B cell (primary cell): ENCODE measurements at regions not wholly inside any gene's neighbourhood (a gene's known extent, or its start where the extent isn't known, plus 50 kb on each side); places are given as distances from the start of the nearest gene placed in this dataset.
A peak's percentile ranks its signal among the peaks of the same experiment; 100 is the strongest.

Experiments
- ATAC-seq: fragments of 200-7000 bp; cut with Tn5 transposase; one replicate; pipeline ENCODE4 v1.10.0; 2021; ENCODE audit warnings: low read depth, mild to moderate bottlenecking, moderate number of reproducible peaks, moderate library complexity
- CTCF ChIA-PET: fragments of 350-600 bp; sonication (Branson Sonifier 250); formaldehyde crosslinking; loops from one replicate; lab custom pipeline; 2021; ENCODE audit warnings: antibody characterized with exemption, inconsistent platforms; lab: Charles Lee
- POLR2A ChIA-PET: fragments of 350-600 bp; sonication (Branson Sonifier 250); formaldehyde crosslinking; loops from one replicate; lab custom pipeline; 2021; ENCODE audit warnings: antibody characterized with exemption; lab: Charles Lee
- DNase-seq: peaks from one replicate; pipeline ENCODE4 v3.0.0; 2013
- H2AFZ ChIP-seq: 2 replicates; pipeline ENCODE4 v1.6.1; 2012; ENCODE audit warnings: mild to moderate bottlenecking, low read depth, low read length; ENCODE audit not compliant: insufficient read depth, poor library complexity, severe bottlenecking
- H3K27ac ChIP-seq, 2 donors: 1 replicate in 1 of 2; 2 replicates in 1 of 2; pipeline ENCODE4 v1.5.1; 2012 to 2013; ENCODE audit warnings: low read length in 2 of 2, mild to moderate bottlenecking in 2 of 2, moderate library complexity in 1 of 2
- H3K27me3 ChIP-seq, 4 experiments: fragments of 200-600 bp in 1 of 4; sonication (generic) in 1 of 4; replicated peaks in 1 of 4; 1 replicate in 2 of 4; 2 replicates in 2 of 4; pipeline versions ENCODE4 v1.6.1 to v1.7.0; 2013 to 2016; ENCODE audit warnings: low read length in 3 of 4, mild to moderate bottlenecking in 2 of 4, mixed read lengths in 1 of 4, moderate library complexity in 1 of 4; ENCODE audit not compliant: insufficient read depth in 4 of 4, control insufficient read depth in 3 of 4; ENCODE audit errors: control extremely low read depth in 1 of 4
- H3K36me3 ChIP-seq, 2 experiments: replicated peaks in 1 of 2; 1 replicate in 1 of 2; 2 replicates in 1 of 2; pipeline versions ENCODE4 v1.6.1 to v1.7.1; 2013; ENCODE audit warnings: low read length in 1 of 2; ENCODE audit not compliant: insufficient read depth in 2 of 2, control insufficient read depth in 1 of 2; ENCODE audit errors: control extremely low read depth in 1 of 2, extremely low read depth in 1 of 2
- H3K4me1 ChIP-seq, 2 donors: fragments of 200-600 bp in 1 of 2; sonication (generic) in 1 of 2; 1 replicate in 1 of 2; 2 replicates in 1 of 2; pipeline versions ENCODE4 v1.5.1 to v1.6.1; 2013 to 2017; ENCODE audit warnings: low read length in 2 of 2; ENCODE audit not compliant: control insufficient read depth in 2 of 2, insufficient read depth in 2 of 2
- H3K4me2 ChIP-seq: replicated peaks from 2 replicates; pipeline ENCODE3; 2012; ENCODE audit warnings: mild to moderate bottlenecking, low read depth, low read length; ENCODE audit not compliant: poor library complexity, severe bottlenecking
- H3K4me3 ChIP-seq, 5 experiments: fragments of 200-600 bp in 1 of 5; sonication (generic) in 1 of 5; 1 replicate in 3 of 5; 2 replicates in 2 of 5; pipeline versions ENCODE4 v1.5.1 to v1.7.0; 2011 to 2016; ENCODE audit warnings: low read length in 4 of 5, mild to moderate bottlenecking in 4 of 5, low read depth in 2 of 5, control low read depth in 1 of 5, moderate library complexity in 1 of 5; ENCODE audit not compliant: insufficient read depth in 1 of 5; ENCODE audit errors: control extremely low read depth in 1 of 5, extremely low read depth in 1 of 5
- H3K79me2 ChIP-seq: fragments of 200-600 bp; sonication (generic); one replicate; pipeline ENCODE4 v1.6.0; 2016; ENCODE audit warnings: low read length; ENCODE audit not compliant: control insufficient read depth, insufficient read depth
- H3K9ac ChIP-seq: fragments of 200-600 bp; sonication (generic); 2 replicates; pipeline ENCODE4 v1.6.1; 2017; ENCODE audit warnings: mild to moderate bottlenecking, low read length, moderate library complexity
- H3K9me3 ChIP-seq, 3 donors: one replicate each; pipeline versions ENCODE4 v1.6.1 to v1.7.1; 2013; ENCODE audit warnings: low read length in 2 of 3; ENCODE audit not compliant: control insufficient read depth in 2 of 3, insufficient read depth in 1 of 3; ENCODE audit errors: control extremely low read depth in 1 of 3
- H4K20me1 ChIP-seq: 2 replicates; pipeline ENCODE4 v1.6.0; 2012; ENCODE audit warnings: mild to moderate bottlenecking, low read length; ENCODE audit not compliant: insufficient read depth, control insufficient read depth, poor library complexity, severe bottlenecking
- H3K27ac Mint-ChIP-seq: one replicate; pipeline ENCODE4 v1.8.0; 2021; ENCODE audit warnings: mixed read lengths
- H3K27me3 Mint-ChIP-seq: one replicate; pipeline ENCODE4 v1.8.0; 2021; ENCODE audit warnings: mixed read lengths
- H3K4me1 Mint-ChIP-seq: one replicate; pipeline ENCODE4 v1.8.0; 2021; ENCODE audit warnings: mixed read lengths
- H3K4me3 Mint-ChIP-seq: one replicate; pipeline ENCODE4 v1.8.0; 2021; ENCODE audit warnings: mixed read lengths
- H3K9me3 Mint-ChIP-seq: one replicate; pipeline ENCODE4 v1.8.0; 2022; ENCODE audit warnings: mixed read lengths; ENCODE audit not compliant: insufficient read depth
- CTCF ChIP-seq: fragments of 200-600 bp; IDR thresholded peaks from one replicate; pipeline ENCODE4 v1.8.0; 2022; ENCODE audit warnings: antibody characterized with exemption, mild to moderate bottlenecking
- EZH2 ChIP-seq: IDR thresholded peaks from 2 replicates; pipeline ENCODE4 v1.6.1; 2012; ENCODE audit warnings: borderline replicate concordance, low read depth, mild to moderate bottlenecking, moderate library complexity, low read length; ENCODE audit not compliant: insufficient read depth, poor library complexity, severe bottlenecking
- WGBS: methylation state at CpG from one replicate; pipeline ENCODE4 v1.1.5; 2013; ENCODE audit warnings: missing lambda C conversion rate; ENCODE audit not compliant: insufficient coverage; 5-methylcytosine and 5-hydroxymethylcytosine counted together
- intact Hi-C: fragments of 100-400 bp; cut with micrococcal nuclease; formaldehyde crosslinking; loops from one replicate; pipeline ENCODE4 v1.10.0; 2022

- TF ChIP-seq EZH2 = no peak
- no peak for TF ChIP-seq CTCF
- intact Hi-C loops = no loop called here
- peak overlapping the region; percentile 21 for H2AFZ ChIP-seq
- no peak overlapping the region for H3K9ac ChIP-seq
- POLR2A ChIA-PET = no interaction called here
- H3K9me3 ChIP-seq = no peaks in the 10 kb centered on the region
- ATAC-seq (no peak), DNase-seq (no peak)
- H3K27me3 Mint-ChIP-seq = peaks cover 17% of the 10 kb centered on the region
- CTCF ChIA-PET = no interaction called here
- H3K27ac ChIP-seq = no peak overlapping the region
- 51% methylated on average over 4 of the region's 7 CpGs for WGBS
- H3K4me3 Mint-ChIP-seq = no peak overlapping the region
- H3K4me1 Mint-ChIP-seq = peaks cover 4% of the 10 kb centered on the region
- H3K79me2 ChIP-seq = no peaks in the 10 kb centered on the region
- H3K4me1 ChIP-seq = peaks cover 0 to 5% of the 10 kb centered on the region in 2 donors
- H3K27me3 ChIP-seq = no peaks in the 10 kb centered on the region
- H3K9me3 Mint-ChIP-seq = no peaks in the 10 kb centered on the region
- H3K36me3 ChIP-seq = no peaks in the 10 kb centered on the region
- no peaks in the 10 kb centered on the region for H4K20me1 ChIP-seq
- H3K4me3 ChIP-seq = no peak overlapping the region
- H3K27ac Mint-ChIP-seq = no peak overlapping the region
- no peak overlapping the region for H3K4me2 ChIP-seq
Observed at GRCh38 chr17:51427323-51427811, 167.0 kb downstream of the UTP18 start.

- Histone ChIP-seq H3K4me3 (no peak overlapping the region), H3K27me3 (no peaks in the 10 kb centered on the region), H3K4me2 (no peak overlapping the region), H3K9me3 (no peaks in the 10 kb centered on the region), H3K9ac (no peak overlapping the region), H4K20me1 (no peaks in the 10 kb centered on the region), H3K36me3 (no peaks in the 10 kb centered on the region), H3K27ac (no peak overlapping the region), H3K4me1 (peaks cover 0 to 5% of the 10 kb centered on the region in 2 donors), H2AFZ (peak overlapping the region; percentile 21), H3K79me2 (no peaks in the 10 kb centered on the region)
- no peak for TF ChIP-seq CTCF
- no peak for TF ChIP-seq EZH2
- Mint-ChIP-seq H3K9me3 (no peaks in the 10 kb centered on the region), H3K27ac (no peak overlapping the region), H3K27me3 (peaks cover 12% of the 10 kb centered on the region), H3K4me3 (no peak overlapping the region), H3K4me1 (peaks cover 4% of the 10 kb centered on the region)
- intact Hi-C loops = no loop called here
- CTCF ChIA-PET = no interaction called here
- DNase-seq = no peak
- WGBS = 7% methylated on average over 4 of the region's 4 CpGs
- POLR2A ChIA-PET = no interaction called here
- no peak for ATAC-seq
Observed at GRCh38 chr17:51427856-51428255, 167.5 kb downstream of the UTP18 start.
